Caco-2 (cell line): ENCODE measurements at regions not wholly inside any gene's neighbourhood (a gene's known extent, or its start where the extent isn't known, plus 50 kb on each side); places are given as distances from the start of the nearest gene placed in this dataset.

Experiments
- BruUV-seq: library from RNA; stranded (reverse); fragments of 400-500 nt; replicated peaks from 2 replicates; lab custom pipeline; 2021; lab: Mats Ljungman, UMichigan
- CTCF ChIA-PET: fragments of 300-600 bp; sonication (Branson Sonifier 250); formaldehyde crosslinking; loops from one replicate; lab custom pipeline; 2022; ENCODE audit warnings: antibody characterized with exemption; lab: Charles Lee
- POLR2A ChIA-PET: fragments of 300-600 bp; sonication (Branson Sonifier 250); formaldehyde crosslinking; loops from one replicate; lab custom pipeline; 2022; ENCODE audit warnings: antibody characterized with exemption; lab: Charles Lee
- DNase-seq, 2 experiments: peaks; one replicate each; pipeline versions ENCODE4 v3.0.0 to v3.0.0-alpha.2; 2020 to 2022
- H3K27me3 ChIP-seq: replicated peaks from 2 replicates; pipeline ENCODE4 v1.6.0; 2011; ENCODE audit warnings: low read length; ENCODE audit not compliant: control insufficient read depth, insufficient read depth
- H3K36me3 ChIP-seq: 2 replicates; pipeline ENCODE4 v1.5.1; 2011; ENCODE audit warnings: low read length; ENCODE audit not compliant: control insufficient read depth, insufficient read depth
- H3K4me1 ChIP-seq: fragments of 250-450 bp; sonication (Bioruptor Pico); 2 replicates; pipeline ENCODE4 v1.5.1; 2020; ENCODE audit warnings: mild to moderate bottlenecking
- H3K4me3 ChIP-seq: 2 replicates; pipeline ENCODE4 v1.5.1; 2011; ENCODE audit warnings: low read depth, mild to moderate bottlenecking, control low read depth, low read length
- H3K9me3 ChIP-seq: fragments of 250-450 bp; sonication (Bioruptor Pico); 2 replicates; pipeline ENCODE4 v1.5.1; 2020; ENCODE audit warnings: mild to moderate bottlenecking, moderate library complexity
- H3K27ac Mint-ChIP-seq: one replicate; pipeline ENCODE4 v1.8.0; 2022; ENCODE audit warnings: mixed read lengths; ENCODE audit not compliant: unreplicated experiment
- H3K27me3 Mint-ChIP-seq: one replicate; pipeline ENCODE4 v1.8.0; 2022; ENCODE audit warnings: mixed read lengths; ENCODE audit not compliant: insufficient read depth, unreplicated experiment
- H3K36me3 Mint-ChIP-seq: one replicate; pipeline ENCODE4 v1.8.0; 2022; ENCODE audit warnings: mild to moderate bottlenecking, mixed read lengths; ENCODE audit not compliant: insufficient read depth, unreplicated experiment
- H3K4me1 Mint-ChIP-seq: one replicate; pipeline ENCODE4 v1.8.0; 2022; ENCODE audit warnings: low read depth, mixed read lengths; ENCODE audit not compliant: unreplicated experiment
- H3K4me3 Mint-ChIP-seq: one replicate; pipeline ENCODE4 v1.8.0; 2022; ENCODE audit warnings: mild to moderate bottlenecking, moderate library complexity, mixed read lengths; ENCODE audit not compliant: unreplicated experiment
- H3K9me3 Mint-ChIP-seq: one replicate; pipeline ENCODE4 v1.8.0; 2022; ENCODE audit warnings: mixed read lengths; ENCODE audit not compliant: unreplicated experiment
- CTCF ChIP-seq, 2 experiments: fragments of 200-600 bp in 1 of 2; IDR thresholded peaks; 1 replicate in 1 of 2; 2 replicates in 1 of 2; pipeline versions ENCODE4 v1.5.1 to v1.8.0; 2011 to 2022; ENCODE audit warnings: antibody characterized with exemption in 1 of 2, control low read depth in 1 of 2, inconsistent platforms in 1 of 2, low read depth in 1 of 2, low read length in 1 of 2, mild to moderate bottlenecking in 1 of 2, moderate library complexity in 1 of 2; ENCODE audit not compliant: insufficient read depth in 1 of 2, severe bottlenecking in 1 of 2, unreplicated experiment in 1 of 2
- intact Hi-C: fragments of 100-400 bp; cut with micrococcal nuclease; formaldehyde crosslinking; loops from one replicate; pipeline ENCODE4 v1.10.0; 2022; ENCODE audit not compliant: unreplicated experiment

GRCh38 chr13:75091718-75092117 is 390.3 kb downstream of the TBC1D4 start:
- CTCF ChIA-PET: no interaction called here

GRCh38 chr13:75090872-75091615 is 390.9 kb downstream of the TBC1D4 start:
- no peak overlapping the region for H3K27ac Mint-ChIP-seq
- no peak for DNase-seq
- intact Hi-C loops: no loop called here

More at GRCh38 chr13:75091718-75092117, 390.3 kb downstream of the TBC1D4 start:
- POLR2A ChIA-PET: no interaction called here
- H3K36me3 Mint-ChIP-seq: no peaks in the 10 kb centered on the region
- Histone ChIP-seq H3K9me3 (no peaks in the 10 kb centered on the region), H3K4me1 (no peaks in the 10 kb centered on the region), H3K4me3 (no peak overlapping the region), H3K36me3 (no peaks in the 10 kb centered on the region), H3K27me3 (no peaks in the 10 kb centered on the region)
- no peaks in the 10 kb centered on the region for H3K4me1 Mint-ChIP-seq
- no TSS peak for BruUV-seq
- no peak for DNase-seq
- peaks cover 9% of the 10 kb centered on the region for H3K27me3 Mint-ChIP-seq
- no peaks in the 10 kb centered on the region for H3K9me3 Mint-ChIP-seq
- intact Hi-C loops: no loop called here
- H3K27ac Mint-ChIP-seq: no peak overlapping the region
- H3K4me3 Mint-ChIP-seq: no peak overlapping the region
- no peak for TF ChIP-seq CTCF (IDR thresholded peaks at IDR 0.05; ENCODE audit: insufficient read depth in 1 of 2, low read depth in 1 of 2, low read length in 1 of 2, severe bottlenecking in 1 of 2, unreplicated experiment in 1 of 2)

GRCh38 chr13:75088915-75089314 is 393.1 kb downstream of the TBC1D4 start:
- H3K4me1 ChIP-seq: no peaks in the 10 kb centered on the region
- Mint-ChIP-seq H3K4me1 (no peaks in the 10 kb centered on the region), H3K9me3 (no peaks in the 10 kb centered on the region), H3K27ac (no peak overlapping the region), H3K4me3 (no peak overlapping the region), H3K27me3 (peaks cover 8% of the 10 kb centered on the region), H3K36me3 (no peaks in the 10 kb centered on the region)
- no peak for TF ChIP-seq CTCF (IDR thresholded peaks at IDR 0.05; ENCODE audit: insufficient read depth in 1 of 2, low read depth in 1 of 2, low read length in 1 of 2, severe bottlenecking in 1 of 2, unreplicated experiment in 1 of 2)
- H3K4me3 ChIP-seq: no peak overlapping the region
- H3K36me3 ChIP-seq: no peaks in the 10 kb centered on the region
- BruUV-seq: no TSS peak
- no peaks in the 10 kb centered on the region for H3K27me3 ChIP-seq
- DNase-seq: no peak
- ChIA-PET POLR2A (no interaction called here), CTCF (no interaction called here)
- intact Hi-C loops: no loop called here
- no peaks in the 10 kb centered on the region for H3K9me3 ChIP-seq

More at GRCh38 chr13:75090872-75091615, 390.9 kb downstream of the TBC1D4 start:
- Mint-ChIP-seq H3K9me3 (no peaks in the 10 kb centered on the region), H3K36me3 (no peaks in the 10 kb centered on the region), H3K4me1 (no peaks in the 10 kb centered on the region), H3K4me3 (no peak overlapping the region), H3K27me3 (peaks cover 8% of the 10 kb centered on the region)
- ChIA-PET CTCF (no interaction called here), POLR2A (no interaction called here)
- Histone ChIP-seq H3K27me3 (no peaks in the 10 kb centered on the region), H3K9me3 (no peaks in the 10 kb centered on the region), H3K36me3 (no peaks in the 10 kb centered on the region), H3K4me1 (no peaks in the 10 kb centered on the region), H3K4me3 (no peak overlapping the region)
- BruUV-seq: no TSS peak
- no peak for TF ChIP-seq CTCF (IDR thresholded peaks at IDR 0.05; ENCODE audit: insufficient read depth in 1 of 2, low read depth in 1 of 2, low read length in 1 of 2, severe bottlenecking in 1 of 2, unreplicated experiment in 1 of 2)
